T-cell (primary cell): ENCODE measurements at regions not wholly inside any gene's neighbourhood (a gene's known extent, or its start where the extent isn't known, plus 50 kb on each side); places are given as distances from the start of the nearest gene placed in this dataset.

ENCODE experiments used
- ATAC-seq, 4 experiments: fragments of 200-7000 bp in 3 of 4; fragments of 150-1000 bp in 1 of 4; cut with Tn5 transposase; replicated peaks in 1 of 4; 1 replicate in 3 of 4; 2 replicates in 1 of 4; pipeline ENCODE4 v1.10.0; 2021; ENCODE audit warnings: moderate library complexity in 3 of 4, mild to moderate bottlenecking in 2 of 4, moderate number of reproducible peaks in 1 of 4
- CTCF ChIA-PET, 2 donors: fragments of 300-600 bp; sonication (Branson Sonifier 250); formaldehyde crosslinking; loops; one replicate each; lab custom pipeline; 2022; ENCODE audit warnings: antibody characterized with exemption in 2 of 2; lab: Charles Lee
- POLR2A ChIA-PET, 2 donors: fragments of 300-600 bp; sonication (Branson Sonifier 250); formaldehyde crosslinking; loops; one replicate each; lab custom pipeline; 2022; ENCODE audit warnings: antibody characterized with exemption in 2 of 2; lab: Charles Lee
- DNase-seq, 35 experiments: peaks; one replicate each; pipeline versions ENCODE4 v3.0.0 to v3.0.0-alpha.2; 2013 to 2023
- H3K27ac ChIP-seq: one replicate; pipeline ENCODE4 v1.5.1; 2013; ENCODE audit warnings: low read length
- H3K27me3 ChIP-seq, 2 experiments: replicated peaks in 1 of 2; 1 replicate in 1 of 2; 2 replicates in 1 of 2; pipeline versions ENCODE4 v1.6.1 to v1.7.0; 2013; ENCODE audit warnings: low read length in 1 of 2, mixed read lengths in 1 of 2; ENCODE audit not compliant: control insufficient read depth in 2 of 2, insufficient read depth in 2 of 2; ENCODE audit errors: extremely low read depth in 1 of 2
- H3K36me3 ChIP-seq, 2 donors: 1 replicate in 1 of 2; 2 replicates in 1 of 2; pipeline versions ENCODE4 v1.6.1 to v1.7.0; 2013; ENCODE audit warnings: low read length in 1 of 2; ENCODE audit not compliant: control insufficient read depth in 2 of 2, insufficient read depth in 1 of 2; ENCODE audit errors: extremely low read depth in 1 of 2
- H3K4me1 ChIP-seq, 2 experiments: 1 replicate in 1 of 2; 2 replicates in 1 of 2; pipeline versions ENCODE4 v1.6.1 to v1.7.0; 2013; ENCODE audit warnings: low read length in 2 of 2, mixed read lengths in 1 of 2; ENCODE audit not compliant: insufficient read depth in 2 of 2, control insufficient read depth in 1 of 2; ENCODE audit errors: extremely low read depth in 1 of 2
- H3K4me3 ChIP-seq, 2 donors: 1 replicate in 1 of 2; 2 replicates in 1 of 2; pipeline versions ENCODE4 v1.5.1 to v1.7.0; 2013; ENCODE audit warnings: mild to moderate bottlenecking in 2 of 2, low read length in 1 of 2, moderate library complexity in 1 of 2; ENCODE audit not compliant: control insufficient read depth in 1 of 2; ENCODE audit errors: extremely low read depth in 1 of 2
- H3K9me3 ChIP-seq: 2 replicates; pipeline ENCODE4 v1.7.0; 2013
- H3K27ac Mint-ChIP-seq, 2 donors: one replicate each; pipeline ENCODE4 v1.8.0; 2020 to 2021; ENCODE audit warnings: mild to moderate bottlenecking in 2 of 2, mixed read lengths in 2 of 2
- H3K27me3 Mint-ChIP-seq, 2 donors: one replicate each; pipeline ENCODE4 v1.8.0; 2021 to 2022; ENCODE audit warnings: mixed read lengths in 2 of 2
- H3K36me3 Mint-ChIP-seq: one replicate; pipeline ENCODE4 v1.8.0; 2021; ENCODE audit warnings: mixed read lengths
- H3K4me1 Mint-ChIP-seq, 3 donors: one replicate each; pipeline ENCODE4 v1.8.0; 2020 to 2022; ENCODE audit warnings: mixed read lengths in 3 of 3, mild to moderate bottlenecking in 1 of 3
- H3K4me3 Mint-ChIP-seq, 3 donors: one replicate each; pipeline ENCODE4 v1.8.0; 2020 to 2022; ENCODE audit warnings: mild to moderate bottlenecking in 3 of 3, mixed read lengths in 3 of 3, moderate library complexity in 3 of 3
- H3K9me3 Mint-ChIP-seq, 3 donors: one replicate each; pipeline ENCODE4 v1.8.0; 2020 to 2022; ENCODE audit warnings: mixed read lengths in 3 of 3
- WGBS: methylation state at CpG from one replicate; pipeline ENCODE4 v1.1.5; 2013; ENCODE audit warnings: missing lambda C conversion rate; ENCODE audit not compliant: insufficient coverage; 5-methylcytosine and 5-hydroxymethylcytosine counted together

GRCh38 chr5:63164838-63165535 lies 586.4 kb downstream of the LRRC70 start:
- no peaks in the 10 kb centered on the region for H3K9me3 ChIP-seq
- no peak overlapping the region for H3K27ac ChIP-seq
- Mint-ChIP-seq H3K36me3 (no peaks in the 10 kb centered on the region), H3K27ac (no peak overlapping the region), H3K4me1 (no peaks in the 10 kb centered on the region), H3K9me3 (peaks cover 2 to 6% (median 4%) of the 10 kb centered on the region in 3 donors), H3K27me3 (no peaks in the 10 kb centered on the region), H3K4me3 (no peak overlapping the region)
- ATAC-seq: no peak
- CTCF ChIA-PET: no interaction called here
- H3K4me1 ChIP-seq: no peaks in the 10 kb centered on the region
- no peak for DNase-seq
- WGBS: 63% methylated on average over 1 of the region's 6 CpGs
- POLR2A ChIA-PET: no interaction called here
- H3K4me3 ChIP-seq: no peak overlapping the region
- no peaks in the 10 kb centered on the region for H3K36me3 ChIP-seq
- no peaks in the 10 kb centered on the region for H3K27me3 ChIP-seq

GRCh38 chr5:63164339-63164738 lies 585.7 kb downstream of the LRRC70 start:
- Mint-ChIP-seq H3K27ac (no peak overlapping the region), H3K4me1 (no peaks in the 10 kb centered on the region), H3K4me3 (no peak overlapping the region), H3K36me3 (no peaks in the 10 kb centered on the region), H3K9me3 (peaks cover 2 to 7% (median 6%) of the 10 kb centered on the region in 3 donors), H3K27me3 (no peaks in the 10 kb centered on the region)
- CTCF ChIA-PET: no interaction called here
- H3K36me3 ChIP-seq: no peaks in the 10 kb centered on the region
- POLR2A ChIA-PET: no interaction called here
- H3K9me3 ChIP-seq: no peaks in the 10 kb centered on the region
- no peak for ATAC-seq
- H3K4me3 ChIP-seq: no peak overlapping the region
- WGBS: no CpG with 5 or more reads among the region's 2 CpGs
- no peaks in the 10 kb centered on the region for H3K4me1 ChIP-seq
- H3K27ac ChIP-seq: no peak overlapping the region
- H3K27me3 ChIP-seq: no peaks in the 10 kb centered on the region
- DNase-seq: no peak

- DNase-seq (no peak), ATAC-seq (no peak)
- no peaks in the 10 kb centered on the region for H3K36me3 ChIP-seq
- Mint-ChIP-seq H3K4me1 (no peaks in the 10 kb centered on the region), H3K27ac (no peak overlapping the region), H3K4me3 (no peak overlapping the region), H3K9me3 (peaks cover 0 to 4% (median 3%) of the 10 kb centered on the region in 3 donors), H3K36me3 (no peaks in the 10 kb centered on the region), H3K27me3 (no peaks in the 10 kb centered on the region)
- no peaks in the 10 kb centered on the region for H3K9me3 ChIP-seq
- ChIA-PET CTCF (no interaction called here), POLR2A (no interaction called here)
- no peak overlapping the region for H3K4me3 ChIP-seq
- WGBS: no CpG with 5 or more reads among the region's 2 CpGs
- no peak overlapping the region for H3K27ac ChIP-seq
- no peaks in the 10 kb centered on the region for H3K4me1 ChIP-seq
- H3K27me3 ChIP-seq: no peaks in the 10 kb centered on the region
Observed at GRCh38 chr5:63155310-63155631, 576.7 kb downstream of the LRRC70 start.

GRCh38 chr5:63154476-63155309 lies 576.1 kb downstream of the LRRC70 start:
- CTCF ChIA-PET: no interaction called here
- no peaks in the 10 kb centered on the region for H3K4me1 ChIP-seq
- Mint-ChIP-seq H3K36me3 (no peaks in the 10 kb centered on the region), H3K27me3 (no peaks in the 10 kb centered on the region), H3K9me3 (peaks cover 0 to 4% (median 3%) of the 10 kb centered on the region in 3 donors), H3K27ac (no peak overlapping the region), H3K4me1 (no peaks in the 10 kb centered on the region), H3K4me3 (no peak overlapping the region)
- no peaks in the 10 kb centered on the region for H3K27me3 ChIP-seq
- H3K27ac ChIP-seq: no peak overlapping the region
- H3K4me3 ChIP-seq: no peak overlapping the region
- POLR2A ChIA-PET: no interaction called here
- 72% methylated on average over 2 of the region's 10 CpGs for WGBS
- no peaks in the 10 kb centered on the region for H3K9me3 ChIP-seq
- H3K36me3 ChIP-seq: no peaks in the 10 kb centered on the region
- DNase-seq (no peak), ATAC-seq (no peak)

- Histone ChIP-seq H3K27me3 (no peaks in the 10 kb centered on the region), H3K4me3 (no peak overlapping the region), H3K4me1 (no peaks in the 10 kb centered on the region), H3K27ac (no peak overlapping the region), H3K9me3 (no peaks in the 10 kb centered on the region), H3K36me3 (no peaks in the 10 kb centered on the region)
- Mint-ChIP-seq H3K36me3 (no peaks in the 10 kb centered on the region), H3K27ac (no peak overlapping the region), H3K4me3 (no peak overlapping the region), H3K4me1 (no peaks in the 10 kb centered on the region), H3K27me3 (no peaks in the 10 kb centered on the region), H3K9me3 (peaks cover 0 to 4% (median 2%) of the 10 kb centered on the region in 3 donors)
- ChIA-PET CTCF (no interaction called here), POLR2A (no interaction called here)
- ATAC-seq: no peak
- no CpG with 5 or more reads among the region's 1 CpG for WGBS
- no peak for DNase-seq
Observed at GRCh38 chr5:63152871-63153270, 574.3 kb downstream of the LRRC70 start.

GRCh38 chr5:63145167-63145566 lies 566.5 kb downstream of the LRRC70 start:
- H3K36me3 Mint-ChIP-seq: no peaks in the 10 kb centered on the region
- H3K9me3 Mint-ChIP-seq: peaks cover 0 to 4% (median 0%) of the 10 kb centered on the region in 3 donors
- H3K9me3 ChIP-seq: no peaks in the 10 kb centered on the region
- no peaks in the 10 kb centered on the region for H3K36me3 ChIP-seq
- DNase-seq (no peak), ATAC-seq (no peak)
- H3K4me3 ChIP-seq: no peak overlapping the region
- no peak overlapping the region for H3K4me3 Mint-ChIP-seq
- H3K27me3 ChIP-seq: no peaks in the 10 kb centered on the region
- WGBS: no CpG with 5 or more reads among the region's 2 CpGs
- H3K4me1 ChIP-seq: no peaks in the 10 kb centered on the region
- no peaks in the 10 kb centered on the region for H3K4me1 Mint-ChIP-seq
- H3K27me3 Mint-ChIP-seq: no peaks in the 10 kb centered on the region
- H3K27ac ChIP-seq: no peak overlapping the region
- no peak overlapping the region for H3K27ac Mint-ChIP-seq
- CTCF ChIA-PET: no interaction called here
- POLR2A ChIA-PET: no interaction called here
